GM12878 (cell line): ENCODE measurements at regions not wholly inside any gene's neighbourhood (a gene's known extent, or its start where the extent isn't known, plus 50 kb on each side); places are given as distances from the start of the nearest gene placed in this dataset.

Source experiments
- ATAC-seq: fragments of 200-7000 bp; cut with Tn5 transposase; 3 replicates; pipeline ENCODE4 v1.9.1; 2020; ENCODE audit warnings: mild to moderate bottlenecking, moderate library complexity
- BruUV-seq: library from RNA; stranded (reverse); fragments of 400-500 nt; replicated peaks from 2 replicates; lab custom pipeline; 2021; lab: Mats Ljungman, UMichigan
- CTCF ChIA-PET: fragments of 300-600 bp; sonication (Branson Sonifier 250); formaldehyde crosslinking; extraction: SDS; loops from one replicate; lab custom pipeline; 2021; ENCODE audit warnings: inconsistent platforms; lab: Yijun Ruan, JAX
- POLR2A ChIA-PET: fragments of 350-600 bp; formaldehyde crosslinking; extraction: SDS; loops from one replicate; lab custom pipeline; 2021; ENCODE audit warnings: inconsistent platforms; lab: Charles Lee
- RAD21 ChIA-PET: fragments of 300-600 bp; sonication (Branson Sonifier 250); formaldehyde crosslinking; loops from one replicate; lab custom pipeline; 2023; ENCODE audit warnings: antibody characterized with exemption; ENCODE audit not compliant: unreplicated experiment; lab: Charles Lee
- SMC1A ChIA-PET: fragments of 300-600 bp; sonication (Branson Sonifier 250); formaldehyde crosslinking; loops from one replicate; lab custom pipeline; 2023; ENCODE audit not compliant: unreplicated experiment, uncharacterized antibody; lab: Charles Lee
- DNase-seq: peaks from one replicate; pipeline ENCODE4 v3.0.0-alpha.2; 2011; ENCODE audit warnings: low read depth, low spot score
- FAIRE-seq: peaks from 3 replicates; lab custom pipeline; 2011; peaks lifted over from hg19 to GRCh38; lab: Jason Lieb, UNC
- H2AFZ ChIP-seq: 2 replicates; pipeline ENCODE4 v1.6.0; 2011; ENCODE audit warnings: low read depth, low read length, control low read depth; ENCODE audit not compliant: control insufficient read depth
- H3K27ac ChIP-seq: 2 replicates; pipeline ENCODE4 v1.5.1; 2011; ENCODE audit warnings: control low read depth; ENCODE audit not compliant: control insufficient read depth, insufficient read depth
- H3K27me3 ChIP-seq, 2 experiments: replicated peaks in 1 of 2; 2 replicates each; pipeline versions ENCODE4 v1.6.0 to v1.6.1; 2011; ENCODE audit warnings: low read length in 1 of 2; ENCODE audit not compliant: control insufficient read depth in 2 of 2, insufficient read depth in 2 of 2
- H3K36me3 ChIP-seq, 2 experiments: 2 replicates each; pipeline ENCODE4 v1.5.1; 2011; ENCODE audit warnings: low read length in 1 of 2; ENCODE audit not compliant: control insufficient read depth in 2 of 2, insufficient read depth in 2 of 2
- H3K4me1 ChIP-seq: 2 replicates; pipeline ENCODE4 v1.6.1; 2011; ENCODE audit warnings: mild to moderate bottlenecking, low read length, moderate library complexity, mixed read lengths; ENCODE audit not compliant: control insufficient read depth, insufficient read depth
- H3K4me2 ChIP-seq: 2 replicates; pipeline ENCODE4 v1.6.0; 2011; ENCODE audit warnings: control low read depth; ENCODE audit not compliant: control insufficient read depth, insufficient read depth
- H3K4me3 ChIP-seq: fragments of 200-600 bp; sonication (generic); 2 replicates; pipeline ENCODE4 v1.5.1; 2016
- H3K79me2 ChIP-seq: 2 replicates; pipeline ENCODE4 v1.6.0; 2011; ENCODE audit warnings: low read length; ENCODE audit not compliant: control insufficient read depth, insufficient read depth
- H3K9ac ChIP-seq: 2 replicates; pipeline ENCODE4 v1.8.0; 2011; ENCODE audit warnings: low read length, control low read depth, mixed read lengths; ENCODE audit not compliant: control insufficient read depth, insufficient read depth
- H3K9me3 ChIP-seq: replicated peaks from 3 replicates; pipeline ENCODE4 v1.5.1; 2011; ENCODE audit warnings: mild to moderate bottlenecking, low read length; ENCODE audit not compliant: control insufficient read depth, insufficient read depth
- H4K20me1 ChIP-seq: 2 replicates; pipeline ENCODE4 v1.6.0; 2011; ENCODE audit not compliant: control insufficient read depth, insufficient read depth
- BMI1 ChIP-seq: fragments of 450-650 bp; IDR thresholded peaks from 2 replicates; pipeline ENCODE4 v1.6.1; 2016; ENCODE audit warnings: mild to moderate bottlenecking, moderate library complexity, borderline replicate concordance
- E2F8 ChIP-seq: fragments of 450-650 bp; IDR thresholded peaks from 2 replicates; pipeline ENCODE4 v1.6.1; 2018; ENCODE audit warnings: mild to moderate bottlenecking, low read depth, moderate library complexity; ENCODE audit not compliant: partially characterized antibody
- FOS ChIP-seq: IDR thresholded peaks from 3 replicates; pipeline ENCODE4 v1.6.1; 2011; ENCODE audit warnings: borderline replicate concordance; ENCODE audit not compliant: insufficient read length; ENCODE audit errors: extremely low read depth
- FOXK2 ChIP-seq: fragments of 450-650 bp; IDR thresholded peaks from 2 replicates; pipeline ENCODE4 v1.6.1; 2017; ENCODE audit warnings: mild to moderate bottlenecking, moderate library complexity
- MAX ChIP-seq: IDR thresholded peaks from 2 replicates; pipeline ENCODE4 v1.6.1; 2012; ENCODE audit warnings: low read depth, low read length, improper control_type of control experiment
- NFYA ChIP-seq: IDR thresholded peaks from 2 replicates; pipeline ENCODE4 v1.6.1; 2011; ENCODE audit warnings: low read depth, mild to moderate bottlenecking, low read length, improper control_type of control experiment, borderline replicate concordance
- NKRF ChIP-seq: fragments of 450-650 bp; conservative IDR thresholded peaks from 2 replicates; pipeline ENCODE4 v1.6.1; 2017; ENCODE audit warnings: mild to moderate bottlenecking, moderate library complexity
- POLR2A ChIP-seq: IDR thresholded peaks from 2 replicates; pipeline ENCODE4 v1.6.1; 2011; ENCODE audit warnings: low read depth, mild to moderate bottlenecking, low read length
- RELA ChIP-seq: fragments of 450-650 bp; IDR thresholded peaks from 2 replicates; pipeline ENCODE4 v1.8.0; 2014; ENCODE audit warnings: borderline replicate concordance; ENCODE audit not compliant: partially characterized antibody
- RELB ChIP-seq: fragments of 450-650 bp; IDR thresholded peaks from 2 replicates; pipeline ENCODE4 v1.6.1; 2017; ENCODE audit warnings: low read depth, mild to moderate bottlenecking, moderate library complexity
- RFX5 ChIP-seq: IDR thresholded peaks from 2 replicates; pipeline ENCODE4 v1.6.1; 2011; ENCODE audit warnings: low read depth, low read length, improper control_type of control experiment
- SKIL ChIP-seq: fragments of 450-650 bp; IDR thresholded peaks from 2 replicates; pipeline ENCODE4 v1.6.1; 2017; ENCODE audit warnings: mild to moderate bottlenecking, low read depth, inconsistent platforms; ENCODE audit not compliant: poor library complexity, severe bottlenecking
- STAT1 ChIP-seq: fragments of 450-650 bp; conservative IDR thresholded peaks from 2 replicates; pipeline ENCODE4 v1.6.1; 2014; ENCODE audit warnings: antibody characterized with exemption, mild to moderate bottlenecking
- TCF12 ChIP-seq: IDR thresholded peaks from 2 replicates; pipeline ENCODE4 v1.6.1; 2011; ENCODE audit warnings: low read depth, mild to moderate bottlenecking, low read length
- TCF3 ChIP-seq: IDR thresholded peaks from 2 replicates; pipeline ENCODE4 v1.6.1; 2012; ENCODE audit warnings: low read depth, mild to moderate bottlenecking, low read length, borderline replicate concordance; ENCODE audit not compliant: insufficient read depth
- ZZZ3 ChIP-seq: IDR thresholded peaks from 2 replicates; pipeline ENCODE4 v1.6.1; 2011; ENCODE audit warnings: low read depth; ENCODE audit not compliant: control insufficient read depth, insufficient read length
- WGBS: methylation state at CpG from one replicate; pipeline ENCODE4 v1.1.6; 2016; ENCODE audit warnings: low lambda C conversion rate; ENCODE audit not compliant: insufficient replicate concordance, insufficient coverage; ENCODE audit errors: missing lambda C conversion rate; 5-methylcytosine and 5-hydroxymethylcytosine counted together
- in situ Hi-C: fragments of 300-500 bp; cut with MboI; formaldehyde crosslinking; loops from 9 replicates; pipeline ENCODE4 v1.14.3; 2018; ENCODE audit warnings: mixed read lengths
- intact Hi-C: fragments of 100-400 bp; cut with micrococcal nuclease; formaldehyde crosslinking; loops from one replicate; pipeline ENCODE4 v1.14.2; 2022; ENCODE audit not compliant: unreplicated experiment

- CTCF ChIA-PET = no interaction called here
- BruUV-seq = no TSS peak
- TF ChIP-seq NFYA (no peak), NKRF (no peak), ZZZ3 (no peak), TCF12 (no peak), FOXK2 (no peak), E2F8 (no peak), TCF3 (no peak), RELB (no peak), BMI1 (no peak), MAX (no peak), RFX5 (no peak), POLR2A (no peak), FOS (no peak), RELA (no peak), SKIL (no peak), STAT1 (no peak)
Observed at GRCh38 chr11:91075032-91075695, 852.3 kb upstream of the CHORDC1 start.

More at GRCh38 chr11:91075032-91075695, 852.3 kb upstream of the CHORDC1 start:
- in situ Hi-C loops (no loop called here), intact Hi-C loops (no loop called here)
- Histone ChIP-seq H3K27ac (no peak overlapping the region), H3K9me3 (no peaks in the 10 kb centered on the region), H3K79me2 (no peaks in the 10 kb centered on the region), H3K4me2 (no peak overlapping the region), H2AFZ (no peak overlapping the region), H3K9ac (no peak overlapping the region), H3K4me1 (no peaks in the 10 kb centered on the region), H4K20me1 (no peaks in the 10 kb centered on the region), H3K4me3 (no peak overlapping the region), H3K27me3 (no peaks in the 10 kb centered on the region), H3K36me3 (no peaks in the 10 kb centered on the region)
- ATAC-seq = no peak
- WGBS = 48% methylated on average over 2 of the region's 2 CpGs
- ChIA-PET SMC1A (interaction anchor here (0.7 kb wide), 2 partner anchors 14 to 598 kb away, joined by 3 to 4 read pairs; no protein-coding TSS in a partner anchor), POLR2A (no interaction called here), RAD21 (no interaction called here)
- no peak for DNase-seq
- FAIRE-seq = no peak
